Hindlimb muscle (tissue), 1 donor: ENCODE measurements at regions not wholly inside any gene's neighbourhood (a gene's known extent, or its start where the extent isn't known, plus 50 kb on each side); places are given as distances from the start of the nearest gene placed in this dataset.

Experiments used
- DNase-seq: peaks from one replicate; pipeline ENCODE4 v3.0.0-alpha.2; 2013

DNA sequence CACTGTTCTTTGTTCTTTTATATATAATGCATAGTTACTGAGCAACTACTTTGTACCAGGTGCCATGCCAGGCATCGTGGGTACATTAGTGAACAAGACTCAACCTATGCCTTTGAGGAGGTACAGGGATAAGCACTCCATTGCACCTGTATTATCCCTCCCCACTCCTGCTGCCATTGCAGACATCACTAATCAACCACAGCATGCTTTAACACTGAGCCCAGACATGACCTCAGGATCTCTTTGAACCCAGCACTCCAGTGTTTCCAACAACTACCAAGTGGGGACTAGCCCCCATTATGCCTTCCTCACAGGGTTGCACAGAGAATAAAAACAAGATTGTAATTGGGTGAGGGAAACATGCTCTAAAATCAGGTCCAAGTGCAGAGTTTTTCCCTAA lies 60.5 kb upstream of the COL13A1 start:
- DNase-seq: no peak

DNA sequence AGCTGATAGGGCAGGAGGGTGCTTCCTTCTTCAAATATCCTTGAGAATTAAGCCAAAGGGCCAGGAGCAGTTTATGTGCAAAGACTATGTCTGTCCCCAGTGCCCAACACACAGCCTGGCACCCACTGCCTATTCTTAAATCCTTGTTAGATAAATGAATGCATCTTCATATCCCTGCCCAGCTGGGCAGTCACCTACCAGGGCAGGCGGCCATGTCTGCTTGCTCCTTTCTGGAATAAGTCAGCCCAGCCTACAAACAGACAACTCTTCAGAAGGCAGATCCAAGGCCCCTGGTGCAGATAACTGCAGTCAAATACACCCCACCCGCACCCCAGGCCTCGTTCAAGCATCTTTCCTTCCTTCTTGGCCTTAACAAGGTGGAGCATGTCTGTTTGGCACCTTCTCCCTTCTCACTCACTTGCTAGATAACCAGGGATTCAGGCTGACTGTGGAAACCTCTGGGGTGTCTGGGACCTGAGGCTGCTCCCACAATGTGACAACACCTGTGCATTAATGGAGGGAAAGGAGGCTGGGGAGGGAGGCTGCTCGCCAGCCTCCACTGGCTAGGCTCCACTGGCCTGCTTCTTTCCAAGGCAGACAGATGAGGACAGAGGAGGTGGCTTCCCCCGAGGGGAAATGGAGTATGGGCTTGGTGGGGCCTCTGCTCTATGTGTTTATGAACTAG lies 59.9 kb upstream of the COL13A1 start:
- DNase-seq: no peak

DNA sequence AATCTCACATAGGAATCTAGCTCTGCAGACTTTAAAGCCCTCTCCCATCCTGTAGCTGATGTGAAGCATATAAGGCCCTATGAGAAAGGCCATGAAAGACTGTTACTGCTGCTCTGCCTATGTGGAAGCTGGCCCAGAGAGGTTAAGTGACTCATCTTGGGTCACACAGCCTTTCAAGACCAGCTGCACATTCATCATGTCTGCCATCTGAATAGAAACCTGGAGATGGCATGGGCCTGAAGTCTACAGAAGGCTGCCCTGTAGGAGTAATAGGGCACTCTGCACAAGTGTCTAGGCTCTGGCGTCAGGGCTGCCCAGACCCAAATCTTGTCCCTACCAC lies 59.4 kb upstream of the COL13A1 start:
- no peak for DNase-seq

DNA sequence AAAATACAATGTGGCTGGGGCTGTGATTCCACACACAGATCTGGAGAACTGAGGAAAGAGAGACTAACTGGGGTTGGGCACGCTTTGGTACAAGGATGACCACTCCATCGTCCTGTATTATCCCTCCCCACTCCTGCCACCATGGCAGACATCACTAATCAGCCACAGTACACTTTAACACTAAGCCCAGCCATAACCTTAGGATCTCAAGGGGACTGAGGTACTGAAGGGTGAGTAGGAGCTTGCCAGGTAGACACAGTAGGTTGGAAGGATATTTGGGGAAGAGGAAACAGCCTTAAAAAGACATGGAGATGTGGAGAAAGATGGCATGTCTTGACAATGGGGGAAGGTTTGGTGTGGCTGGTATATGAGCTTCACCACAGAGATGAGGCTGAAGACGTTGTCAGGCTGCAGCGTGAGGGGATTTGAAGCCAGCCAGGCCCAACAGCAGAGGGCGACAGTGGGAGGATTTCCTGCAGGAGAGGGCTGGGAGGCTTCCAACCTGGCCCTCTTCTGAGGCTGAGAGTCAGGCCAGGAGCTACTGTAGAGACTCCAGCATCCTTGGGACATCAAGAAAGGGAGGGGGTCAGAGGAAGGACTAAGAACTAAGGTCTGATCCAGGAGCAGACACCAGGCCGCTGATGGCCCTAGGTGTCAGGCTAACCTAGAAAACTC lies 58.6 kb upstream of the COL13A1 start:
- DNase-seq: no peak

DNA sequence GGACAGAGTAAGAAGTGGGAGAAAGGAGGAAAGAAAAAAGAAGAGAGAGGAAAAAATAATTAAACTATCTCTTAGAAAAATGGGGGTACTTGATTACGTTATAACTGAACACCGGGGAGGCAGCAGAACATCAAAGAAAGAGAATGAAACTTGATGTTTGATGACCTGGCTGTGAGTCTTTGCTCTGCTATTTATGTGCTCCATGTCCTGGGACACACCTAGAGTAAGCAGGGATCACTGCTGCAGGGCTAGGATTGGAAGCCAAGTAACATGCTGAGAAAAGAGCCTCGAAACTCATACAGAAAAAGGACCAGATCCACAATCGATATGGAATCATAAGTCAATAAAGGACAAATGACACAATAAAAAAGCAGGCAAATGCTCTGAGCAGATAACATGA lies 56.7 kb upstream of the COL13A1 start:
- DNase-seq: no peak

DNA sequence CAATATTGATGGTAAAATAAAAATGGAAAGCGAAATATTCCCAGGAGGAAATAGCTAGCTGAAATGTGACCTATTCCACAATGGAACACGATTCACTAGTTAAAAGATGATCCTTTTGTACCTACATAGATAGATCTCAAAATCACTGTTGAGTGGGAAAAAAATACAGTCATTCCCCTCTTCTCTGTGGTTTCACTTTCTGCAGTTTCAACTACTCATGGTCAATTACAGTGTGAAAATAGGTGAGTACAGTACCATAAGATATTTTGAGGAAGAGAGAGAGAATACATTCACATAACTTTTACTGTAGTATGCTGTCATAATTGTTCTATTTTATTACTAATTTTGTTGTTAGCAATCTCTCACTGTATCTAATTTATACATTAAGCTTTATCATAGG lies 56.0 kb upstream of the COL13A1 start:
- no peak for DNase-seq

DNA sequence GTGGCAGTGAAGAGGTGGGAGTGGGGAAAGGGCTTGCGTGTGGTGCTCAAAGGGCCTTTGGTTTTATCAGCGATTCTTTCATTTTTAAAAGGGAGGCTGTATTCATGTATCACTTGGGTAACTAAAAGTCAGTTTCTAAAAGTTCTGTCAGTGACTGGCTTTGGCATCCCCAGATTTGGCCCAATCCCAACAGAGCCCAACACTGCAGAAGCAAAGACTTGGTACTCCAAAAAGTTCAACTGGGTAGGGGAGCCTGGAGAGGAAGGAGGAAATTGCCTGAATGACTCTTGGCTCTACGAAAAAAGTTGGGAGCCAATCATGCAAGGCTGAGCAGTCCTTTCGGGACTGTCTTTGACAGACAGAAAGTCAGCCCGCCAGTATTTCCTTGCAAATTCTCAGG lies 54.5 kb upstream of the COL13A1 start:
- DNase-seq: no peak

DNA sequence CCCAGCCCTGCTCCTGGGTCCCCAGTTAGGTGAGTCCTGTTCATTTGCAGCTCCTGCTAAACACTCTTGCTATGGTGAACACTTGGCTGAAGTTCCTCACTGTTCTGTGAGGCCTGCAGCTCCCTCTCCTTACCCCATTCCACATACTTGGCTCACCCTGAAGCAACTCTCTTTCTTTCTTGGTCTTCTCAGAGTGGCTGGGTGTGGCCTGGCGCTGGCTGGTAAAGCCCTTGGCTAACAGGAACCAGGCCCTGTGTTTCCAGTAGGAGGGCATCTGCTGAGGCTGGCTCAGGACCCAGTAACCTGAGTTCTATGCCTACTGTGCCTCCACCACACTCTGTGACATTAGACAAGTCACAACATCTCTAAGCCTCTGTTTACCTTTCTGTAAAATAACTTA lies 53.1 kb upstream of the COL13A1 start:
- no peak for DNase-seq

DNA sequence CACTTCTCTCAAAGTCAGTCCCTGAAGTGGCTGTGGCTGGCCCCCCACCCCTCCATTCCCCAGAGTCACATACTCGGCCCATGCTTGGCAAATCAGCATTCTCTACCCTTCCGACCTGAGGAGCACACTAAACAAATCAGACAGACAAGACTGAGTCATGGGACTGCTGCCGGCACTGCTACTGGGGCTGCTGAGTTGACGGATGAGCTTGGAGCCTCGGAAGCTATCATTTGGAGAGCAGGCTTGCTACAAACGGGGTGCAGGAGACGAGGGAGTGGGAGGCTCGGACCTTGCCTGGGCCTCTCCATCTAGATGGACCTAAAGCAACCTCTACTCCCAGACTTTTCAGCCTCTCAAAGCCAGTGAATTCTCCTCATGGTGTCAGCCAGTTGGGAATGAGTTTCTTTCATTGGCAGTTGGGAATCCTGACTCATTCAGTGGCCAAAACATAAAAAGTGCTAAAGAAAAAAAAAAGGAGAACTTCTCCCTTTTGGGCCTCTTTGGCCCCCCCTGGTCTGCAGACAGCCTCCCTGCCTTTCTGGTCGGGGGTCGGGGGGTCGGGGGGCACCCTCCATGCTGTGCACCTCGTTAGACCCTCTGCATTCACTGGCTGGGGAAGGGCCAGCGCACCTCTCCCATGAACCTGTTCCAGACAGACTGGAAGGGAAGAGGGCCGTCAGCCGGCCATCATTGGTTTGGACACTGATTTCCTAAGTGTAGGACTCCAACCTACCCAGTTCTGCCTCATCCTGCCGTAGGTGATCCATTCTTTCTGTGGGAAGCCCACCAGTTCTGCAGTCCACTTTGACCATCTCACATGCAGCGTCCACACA lies 52.3 kb upstream of the COL13A1 start:
- DNase-seq: no peak

DNA sequence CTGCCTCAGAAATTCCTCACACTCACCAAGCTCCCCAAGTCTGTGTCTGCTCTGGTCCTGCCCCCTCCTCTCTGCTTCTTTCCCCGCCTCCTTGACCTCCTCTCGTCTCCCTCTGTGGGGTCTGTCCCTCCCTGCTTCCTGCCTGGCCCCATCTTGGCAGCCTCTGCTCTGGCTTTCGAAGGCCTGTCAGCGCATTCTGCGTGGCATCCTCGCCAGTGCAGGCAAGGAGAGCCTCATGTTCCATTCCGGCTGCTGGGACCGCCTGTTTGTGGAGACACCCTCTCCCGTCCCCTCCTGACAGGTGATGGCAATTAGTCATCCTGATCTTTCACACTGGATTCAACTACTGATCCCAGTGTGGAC lies 51.7 kb upstream of the COL13A1 start:
- no peak for DNase-seq

DNA sequence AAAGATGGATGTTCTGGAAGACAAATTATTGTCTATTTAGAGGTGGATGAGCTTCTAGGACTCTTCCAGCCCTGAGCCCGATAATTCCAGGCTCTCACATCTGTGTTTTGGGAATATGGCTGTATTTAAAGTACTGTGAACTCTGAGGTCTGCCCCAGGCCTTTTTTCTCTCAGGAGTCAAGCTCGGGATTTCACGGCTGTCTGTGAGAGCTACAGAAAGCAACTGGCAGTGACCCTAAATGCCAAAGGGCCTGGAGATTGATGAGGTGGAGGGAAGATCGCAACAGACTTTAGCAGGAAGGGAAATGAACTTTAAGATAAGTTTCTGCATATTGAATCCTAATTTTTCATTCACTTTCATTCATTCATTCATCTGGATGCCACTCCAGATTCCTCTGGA lies 51.0 kb upstream of the COL13A1 start:
- DNase-seq: no peak

DNA sequence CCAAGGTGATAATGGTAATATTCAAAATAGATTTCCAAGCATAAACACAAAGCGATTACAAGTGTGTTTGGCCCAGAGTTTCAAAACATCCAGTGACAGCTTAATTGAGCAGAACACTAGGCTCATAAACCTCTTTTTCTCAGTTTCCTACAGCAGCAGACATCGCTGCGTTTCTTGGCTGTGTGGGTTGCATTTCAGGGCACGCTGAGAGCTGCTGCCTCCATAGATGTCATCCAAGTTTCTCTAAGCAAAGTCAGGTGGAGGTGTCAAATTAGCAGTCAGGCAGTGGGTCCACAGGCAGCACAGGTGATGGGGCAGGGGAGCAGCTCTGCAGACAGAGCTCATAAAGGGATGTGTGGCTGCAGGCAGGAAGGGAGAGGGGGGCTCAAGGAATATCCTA lies 50.5 kb upstream of the COL13A1 start:
- no peak for DNase-seq
